ENCODE measurements at regions not wholly inside any gene's neighbourhood (a gene's known extent, or its start where the extent isn't known, plus 50 kb on each side); places are given as distances from the start of the nearest gene placed in this dataset.

DNA sequence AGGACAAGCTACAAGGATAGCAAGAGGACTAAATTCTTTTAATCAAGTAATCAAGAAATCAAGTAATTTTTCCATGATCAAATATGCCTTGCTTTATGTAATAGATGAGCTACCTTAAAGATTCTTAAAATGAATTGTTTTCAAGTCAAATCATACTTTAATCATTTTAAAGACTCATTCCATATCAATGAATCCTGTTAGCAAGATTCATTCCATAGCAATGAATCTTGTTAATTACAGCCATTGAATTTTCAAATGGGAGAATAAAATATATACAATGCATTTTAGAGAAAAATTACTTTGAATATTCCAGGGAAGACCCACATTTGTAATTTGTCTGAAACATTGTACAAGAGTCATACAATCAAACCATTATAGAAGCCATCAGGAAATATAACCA is 145.7 kb downstream of the RFX6 start:
- H3K27me3 ChIP-seq = no peaks in the 10 kb centered on the region
- no peak for TF ChIP-seq CTCF (IDR thresholded peaks at IDR 0.05)
- no peaks in the 10 kb centered on the region for H3K9me3 ChIP-seq
- H3K36me3 ChIP-seq = no peaks in the 10 kb centered on the region
- intact Hi-C loops (cut with DNase I; ENCODE audit: low total_unique reads) = no loop called here
- H3K27ac ChIP-seq = no peak overlapping the region
- no peak overlapping the region for H3K4me3 ChIP-seq
- DNase-seq = no peak
- no peaks in the 10 kb centered on the region for H3K4me1 ChIP-seq

GRCh38 chr6:117025310-117025709 is 148.3 kb downstream of the RFX6 start:
- Histone ChIP-seq H3K36me3 (no peaks in the 10 kb centered on the region), H3K4me1 (no peaks in the 10 kb centered on the region), H3K9me3 (no peaks in the 10 kb centered on the region), H3K4me3 (no peak overlapping the region), H3K27me3 (no peaks in the 10 kb centered on the region), H3K27ac (no peak overlapping the region)
- DNase-seq = no peak
- TF ChIP-seq CTCF (IDR thresholded peaks at IDR 0.05) = no peak
- intact Hi-C loops (cut with DNase I; ENCODE audit: low total_unique reads) = no loop called here

DNA sequence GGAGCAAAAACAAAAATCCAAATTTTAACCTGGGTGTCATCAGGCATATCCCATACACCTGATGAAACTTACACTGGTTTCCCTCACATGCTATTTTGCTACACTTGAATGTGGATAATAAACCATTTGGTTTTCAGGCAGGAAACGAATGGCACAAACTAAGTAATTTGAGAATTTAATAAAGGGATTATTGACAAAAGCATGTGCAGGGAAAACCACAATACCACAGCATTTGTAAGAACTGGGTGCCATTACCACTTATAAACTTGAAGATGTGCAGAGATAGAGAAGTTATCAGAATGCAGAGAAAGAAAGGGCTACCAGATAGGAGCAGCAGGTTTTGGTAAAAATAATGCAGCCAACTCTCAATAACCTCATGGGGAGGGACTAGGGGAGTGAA is 151.2 kb downstream of the RFX6 start:
- no peak overlapping the region for H3K4me3 ChIP-seq
- DNase-seq = no peak
- no peaks in the 10 kb centered on the region for H3K9me3 ChIP-seq
- intact Hi-C loops (cut with DNase I; ENCODE audit: low total_unique reads) = no loop called here
- no peaks in the 10 kb centered on the region for H3K4me1 ChIP-seq
- H3K27me3 ChIP-seq = no peaks in the 10 kb centered on the region
- no peaks in the 10 kb centered on the region for H3K36me3 ChIP-seq
- TF ChIP-seq CTCF (IDR thresholded peaks at IDR 0.05) = no peak
- H3K27ac ChIP-seq = no peak overlapping the region

DNA sequence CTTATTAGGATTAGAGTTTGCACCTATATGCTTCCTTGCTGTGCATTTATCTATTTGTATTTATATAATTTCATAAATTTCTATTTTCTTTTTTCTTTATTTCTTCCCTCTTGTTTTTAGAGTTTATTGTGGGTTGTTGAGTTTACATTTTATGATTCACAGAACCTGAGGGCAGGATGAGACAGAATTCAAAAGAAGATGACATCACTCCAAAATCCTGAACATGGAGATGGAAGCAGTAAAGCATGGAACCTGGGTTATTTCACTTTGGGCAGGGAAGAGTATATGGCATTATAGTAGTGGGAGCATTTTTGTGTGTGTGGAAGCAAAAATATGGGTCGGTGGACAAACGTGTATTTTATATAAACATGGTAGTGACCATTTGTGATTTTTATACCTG is 157.5 kb downstream of the RFX6 start:
- H3K27me3 ChIP-seq = no peaks in the 10 kb centered on the region
- H3K36me3 ChIP-seq = no peaks in the 10 kb centered on the region
- H3K4me1 ChIP-seq = no peaks in the 10 kb centered on the region
- H3K27ac ChIP-seq = no peak overlapping the region
- TF ChIP-seq CTCF (IDR thresholded peaks at IDR 0.05) = no peak
- no peaks in the 10 kb centered on the region for H3K9me3 ChIP-seq
- intact Hi-C loops (cut with DNase I; ENCODE audit: low total_unique reads) = no loop called here
- DNase-seq = no peak
- H3K4me3 ChIP-seq = no peak overlapping the region

GRCh38 chr6:117034971-117035370 is 157.9 kb downstream of the RFX6 start:
- no peaks in the 10 kb centered on the region for H3K4me1 ChIP-seq
- no peak overlapping the region for H3K27ac ChIP-seq
- H3K36me3 ChIP-seq = no peaks in the 10 kb centered on the region
- no peak for DNase-seq
- no peaks in the 10 kb centered on the region for H3K9me3 ChIP-seq
- no peak for TF ChIP-seq CTCF (IDR thresholded peaks at IDR 0.05)
- intact Hi-C loops (cut with DNase I; ENCODE audit: low total_unique reads) = no loop called here
- H3K4me3 ChIP-seq = no peak overlapping the region
- no peaks in the 10 kb centered on the region for H3K27me3 ChIP-seq

DNA sequence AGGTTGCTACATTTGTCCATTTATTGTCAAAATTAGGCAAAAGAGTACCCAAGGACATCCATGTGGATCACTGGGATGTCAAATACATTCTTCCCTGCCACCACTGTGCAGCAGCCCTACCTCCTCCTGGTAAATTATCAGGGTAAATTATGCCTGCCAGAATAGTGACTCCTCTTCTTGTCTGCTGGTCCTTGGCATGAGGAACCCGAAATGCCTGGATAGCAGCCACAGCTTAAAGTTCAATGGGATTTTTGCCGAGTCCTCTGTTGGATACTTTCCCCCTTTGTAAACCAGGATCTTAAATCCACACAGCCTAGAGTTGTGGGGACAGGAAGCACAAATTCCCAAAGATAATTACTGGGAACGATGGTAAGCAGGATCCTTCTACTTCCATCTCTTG is 173.3 kb downstream of the RFX6 start:
- DNase-seq = no peak
- H3K4me1 ChIP-seq = no peaks in the 10 kb centered on the region
- H3K4me3 ChIP-seq = no peak overlapping the region
- intact Hi-C loops (cut with DNase I; ENCODE audit: low total_unique reads) = no loop called here
- no peak for TF ChIP-seq CTCF (IDR thresholded peaks at IDR 0.05)
- no peak overlapping the region for H3K27ac ChIP-seq
- H3K27me3 ChIP-seq = no peaks in the 10 kb centered on the region
- H3K9me3 ChIP-seq = no peaks in the 10 kb centered on the region
- no peaks in the 10 kb centered on the region for H3K36me3 ChIP-seq

Measured in tibial artery (tissue), 4 donors.